Activated CD8-positive, alpha-beta memory T cell treated with anti-CD3 and anti-CD28 coated beads, Interleukin-2, amount 50 U/mL, for 1 hour (primary cell): ENCODE measurements at regions not wholly inside any gene's neighbourhood (a gene's known extent, or its start where the extent isn't known, plus 50 kb on each side); places are given as distances from the start of the nearest gene placed in this dataset.
"Not testable (repeated sequence)": the region's sequence is repeated elsewhere in the genome, so short reads cannot be mapped to it uniquely, and the experiment has no call there.

Source experiments
- DNase-seq: peaks from one replicate; pipeline ENCODE4 v3.0.0-alpha.2; 2020; ENCODE audit errors: extremely low read depth

GRCh38 chr14:94836849-94837248 lies 66.9 kb upstream of the GSC start:
- no peak for DNase-seq

GRCh38 chr14:94833633-94834032 lies 63.7 kb upstream of the GSC start:
- DNase-seq = no peak

GRCh38 chr14:94831085-94831484 lies 61.2 kb upstream of the GSC start:
- no peak for DNase-seq

- no peak for DNase-seq
Measured at GRCh38 chr14:94827711-94828447, 58.0 kb upstream of the GSC start.

GRCh38 chr14:94826774-94827173 lies 56.9 kb upstream of the GSC start:
- no peak for DNase-seq

- DNase-seq = no peak
Measured at GRCh38 chr14:94823556-94824341, 53.8 kb upstream of the GSC start.

GRCh38 chr14:94821705-94822104 lies 51.8 kb upstream of the GSC start:
- DNase-seq = no peak

- not testable (repeated sequence) for DNase-seq
Measured at GRCh38 chr14:94820932-94821331, 51.0 kb upstream of the GSC start.
